Ishikawa (cell line): ENCODE measurements at regions not wholly inside any gene's neighbourhood (a gene's known extent, or its start where the extent isn't known, plus 50 kb on each side); places are given as distances from the start of the nearest gene placed in this dataset.

Experiments
- MAX ChIP-seq: IDR thresholded peaks from 2 replicates; pipeline ENCODE4 v1.6.1; 2012
- REST ChIP-seq: IDR thresholded peaks from 2 replicates; pipeline ENCODE4 v1.6.1; 2012; ENCODE audit warnings: low read depth, mild to moderate bottlenecking
- TEAD4 ChIP-seq: IDR thresholded peaks from 2 replicates; pipeline ENCODE4 v1.6.1; 2012
- YY1 ChIP-seq: IDR thresholded peaks from 2 replicates; pipeline ENCODE4 v1.6.1; 2012; ENCODE audit warnings: low read depth

GRCh38 chr11:112523477-112523876, 262.8 kb upstream of the PLET1 start:
- TF ChIP-seq REST: no peak
- no peak for TF ChIP-seq MAX
- TF ChIP-seq TEAD4: no peak
- TF ChIP-seq YY1: no peak
